ENCODE measurements at regions not wholly inside any gene's neighbourhood (a gene's known extent, or its start where the extent isn't known, plus 50 kb on each side); places are given as distances from the start of the nearest gene placed in this dataset.
"Not testable (repeated sequence)": the region's sequence is repeated elsewhere in the genome, so short reads cannot be mapped to it uniquely, and the experiment has no call there.

GRCh38 chr15:96138985-96139384 is 191.5 kb upstream of the NR2F2 start:
- no peak for DNase-seq

- DNase-seq = no peak
Observed at GRCh38 chr15:96142498-96142897, 188.0 kb upstream of the NR2F2 start.

- DNase-seq = no peak
Observed at GRCh38 chr15:96144734-96145133, 185.8 kb upstream of the NR2F2 start.

GRCh38 chr15:96146726-96147125 is 183.8 kb upstream of the NR2F2 start:
- no peak for DNase-seq

GRCh38 chr15:96147267-96147666 is 183.2 kb upstream of the NR2F2 start:
- no peak for DNase-seq

GRCh38 chr15:96150254-96150653 is 180.2 kb upstream of the NR2F2 start:
- no peak for DNase-seq

GRCh38 chr15:96151749-96152148 is 178.8 kb upstream of the NR2F2 start:
- DNase-seq = not testable (repeated sequence)

GRCh38 chr15:96153929-96154328 is 176.6 kb upstream of the NR2F2 start:
- no peak for DNase-seq

- no peak for DNase-seq
Observed at GRCh38 chr15:96158938-96159337, 171.6 kb upstream of the NR2F2 start.

GRCh38 chr15:96160269-96160668 is 170.2 kb upstream of the NR2F2 start:
- no peak for DNase-seq

- no peak for DNase-seq
Observed at GRCh38 chr15:96160800-96161199, 169.7 kb upstream of the NR2F2 start.

- DNase-seq = no peak
Observed at GRCh38 chr15:96162322-96162721, 168.2 kb upstream of the NR2F2 start.

GRCh38 chr15:96165081-96165480 is 165.4 kb upstream of the NR2F2 start:
- DNase-seq = no peak

- DNase-seq = no peak
Observed at GRCh38 chr15:96165775-96166174, 164.7 kb upstream of the NR2F2 start.

GRCh38 chr15:96166223-96167200 is 164.0 kb upstream of the NR2F2 start:
- DNase-seq = no peak

- not testable (repeated sequence) for DNase-seq
Observed at GRCh38 chr15:96170616-96170978, 159.9 kb upstream of the NR2F2 start.

GRCh38 chr15:96170979-96171739 is 159.3 kb upstream of the NR2F2 start:
- no peak for DNase-seq

GRCh38 chr15:96171853-96172296 is 158.6 kb upstream of the NR2F2 start:
- no peak for DNase-seq

GRCh38 chr15:96172417-96172816 is 158.1 kb upstream of the NR2F2 start:
- no peak for DNase-seq

- DNase-seq = no peak
Observed at GRCh38 chr15:96176831-96177230, 153.7 kb upstream of the NR2F2 start.

- no peak for DNase-seq
Observed at GRCh38 chr15:96177279-96177678, 153.2 kb upstream of the NR2F2 start.

- DNase-seq = no peak
Observed at GRCh38 chr15:96180087-96180748, 150.3 kb upstream of the NR2F2 start.

GRCh38 chr15:96181217-96181616 is 149.3 kb upstream of the NR2F2 start:
- DNase-seq = no peak
